ENCODE measurements at regions not wholly inside any gene's neighbourhood (a gene's known extent, or its start where the extent isn't known, plus 50 kb on each side); places are given as distances from the start of the nearest gene placed in this dataset.

DNA sequence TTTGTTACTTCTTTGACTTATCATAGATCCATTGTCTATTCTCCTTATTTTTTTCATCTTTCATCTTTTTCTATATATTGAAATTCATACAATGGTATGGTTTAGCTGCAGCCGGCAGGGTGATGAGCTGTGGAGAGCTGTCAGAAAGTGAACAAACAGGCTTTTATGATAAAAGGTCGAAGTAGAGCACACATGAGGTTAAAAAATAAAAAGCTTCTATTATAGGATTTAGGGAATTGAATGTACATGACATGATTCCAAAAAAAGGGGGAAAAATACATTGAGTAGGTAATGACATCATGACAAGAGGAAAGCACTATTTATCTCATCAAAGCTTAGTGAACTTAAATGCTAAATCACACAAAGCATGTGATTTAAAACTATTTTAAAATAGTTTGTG, 884.8 kb downstream of the METTL15 start:
- TF ChIP-seq, protein P1, sequence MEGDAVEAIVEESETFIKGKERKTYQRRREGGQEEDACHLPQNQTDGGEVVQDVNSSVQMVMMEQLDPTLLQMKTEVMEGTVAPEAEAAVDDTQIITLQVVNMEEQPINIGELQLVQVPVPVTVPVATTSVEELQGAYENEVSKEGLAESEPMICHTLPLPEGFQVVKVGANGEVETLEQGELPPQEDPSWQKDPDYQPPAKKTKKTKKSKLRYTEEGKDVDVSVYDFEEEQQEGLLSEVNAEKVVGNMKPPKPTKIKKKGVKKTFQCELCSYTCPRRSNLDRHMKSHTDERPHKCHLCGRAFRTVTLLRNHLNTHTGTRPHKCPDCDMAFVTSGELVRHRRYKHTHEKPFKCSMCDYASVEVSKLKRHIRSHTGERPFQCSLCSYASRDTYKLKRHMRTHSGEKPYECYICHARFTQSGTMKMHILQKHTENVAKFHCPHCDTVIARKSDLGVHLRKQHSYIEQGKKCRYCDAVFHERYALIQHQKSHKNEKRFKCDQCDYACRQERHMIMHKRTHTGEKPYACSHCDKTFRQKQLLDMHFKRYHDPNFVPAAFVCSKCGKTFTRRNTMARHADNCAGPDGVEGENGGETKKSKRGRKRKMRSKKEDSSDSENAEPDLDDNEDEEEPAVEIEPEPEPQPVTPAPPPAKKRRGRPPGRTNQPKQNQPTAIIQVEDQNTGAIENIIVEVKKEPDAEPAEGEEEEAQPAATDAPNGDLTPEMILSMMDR (IDR thresholded peaks at IDR 0.05): no peak
- H3K27ac Mint-ChIP-seq: no peak overlapping the region
- ChIA-PET CTCF (no interaction called here), POLR2A (no interaction called here)
- DNase-seq: no peak
- H3K9me3 Mint-ChIP-seq: no peaks in the 10 kb centered on the region
- no peaks in the 10 kb centered on the region for H3K4me1 Mint-ChIP-seq
- H3K4me3 Mint-ChIP-seq: no peak overlapping the region
- H3K36me3 Mint-ChIP-seq (ENCODE audit: low read depth): no peaks in the 10 kb centered on the region
- intact Hi-C loops (cut with micrococcal nuclease): loop anchor here (1.0 kb wide), 1 partner anchor 9 kb away; no protein-coding TSS in a partner anchor
- ATAC-seq (ENCODE audit: low read depth): no peak
- H3K27me3 Mint-ChIP-seq: no peaks in the 10 kb centered on the region

DNA sequence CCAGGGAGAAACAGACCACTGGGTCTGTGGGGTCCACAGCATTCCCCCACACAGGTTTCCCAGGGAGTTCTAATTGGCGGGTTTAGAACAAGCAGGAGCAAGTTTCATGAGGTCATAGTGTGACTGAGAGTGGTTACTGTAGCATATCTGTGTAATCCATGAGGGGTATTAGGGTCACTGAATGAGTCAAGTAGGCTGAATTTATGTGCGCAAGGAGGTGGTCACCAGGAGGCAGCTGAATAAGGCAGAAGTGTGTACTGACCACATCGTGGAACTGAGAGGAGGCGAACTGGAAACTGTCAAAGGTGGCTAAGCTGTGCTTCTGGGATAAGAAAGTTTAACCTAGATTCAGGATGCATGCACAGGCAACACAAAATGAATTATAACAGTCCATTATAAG, 876.0 kb downstream of the METTL15 start:
- ChIA-PET CTCF (no interaction called here), POLR2A (no interaction called here)
- Mint-ChIP-seq H3K27me3 (no peaks in the 10 kb centered on the region), H3K36me3 (ENCODE audit: low read depth) (no peaks in the 10 kb centered on the region), H3K4me3 (no peak overlapping the region), H3K4me1 (no peaks in the 10 kb centered on the region), H3K9me3 (peaks cover 6% of the 10 kb centered on the region), H3K27ac (no peak overlapping the region)
- ATAC-seq (ENCODE audit: low read depth) (no peak), DNase-seq (no peak)
- intact Hi-C loops (cut with micrococcal nuclease): loop anchor here (1.0 kb wide), 1 partner anchor 8 kb away; no protein-coding TSS in a partner anchor
- TF ChIP-seq, protein P1 (IDR thresholded peaks at IDR 0.05): no peak

DNA sequence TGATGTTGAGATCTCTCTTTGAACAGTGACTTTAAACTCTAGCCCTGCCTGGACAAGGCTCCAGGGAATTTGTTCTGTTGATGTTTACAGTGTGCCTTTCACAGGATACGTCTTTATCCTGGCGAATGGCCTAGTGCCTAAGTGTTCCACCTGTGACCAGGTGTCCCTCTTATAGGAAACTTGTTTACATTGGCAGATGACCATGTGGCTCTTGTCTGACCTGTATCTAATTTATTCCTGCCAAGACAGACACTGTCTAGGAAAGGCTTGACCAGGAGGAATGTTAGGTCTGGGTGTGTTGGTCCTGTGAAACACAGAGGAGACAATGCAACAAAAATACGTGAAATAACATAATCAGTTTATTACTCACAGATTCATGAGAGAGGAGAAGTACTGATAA, 875.6 kb downstream of the METTL15 start:
- ChIA-PET POLR2A (no interaction called here), CTCF (no interaction called here)
- intact Hi-C loops (cut with micrococcal nuclease): loop anchor here (1.0 kb wide), 2 partner anchors 9 to 48 kb away; no protein-coding TSS in a partner anchor
- Mint-ChIP-seq H3K36me3 (ENCODE audit: low read depth) (no peaks in the 10 kb centered on the region), H3K9me3 (peaks cover 6% of the 10 kb centered on the region), H3K4me1 (no peaks in the 10 kb centered on the region), H3K4me3 (no peak overlapping the region), H3K27me3 (no peaks in the 10 kb centered on the region), H3K27ac (no peak overlapping the region)
- DNase-seq (no peak), ATAC-seq (ENCODE audit: low read depth) (no peak)
- TF ChIP-seq, protein P1 (IDR thresholded peaks at IDR 0.05): no peak

DNA sequence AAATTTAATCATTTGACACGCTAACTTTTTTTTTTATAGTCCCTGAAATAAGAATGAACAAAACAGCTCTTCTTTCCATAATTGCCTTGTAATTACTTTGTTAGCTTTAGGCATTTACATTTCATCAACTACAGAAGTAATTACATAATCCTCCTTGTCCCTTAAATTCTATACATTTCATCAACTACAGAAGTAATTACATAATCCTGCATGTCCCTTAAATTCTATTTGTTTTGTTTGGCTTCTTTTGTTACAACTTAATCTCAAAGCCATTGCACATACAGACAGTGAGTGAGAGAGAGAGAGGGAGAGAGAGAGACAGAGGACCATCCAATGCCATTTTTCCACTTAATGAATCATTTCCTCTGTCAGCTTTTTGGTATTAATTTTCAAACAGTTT, 873.2 kb downstream of the METTL15 start:
- DNase-seq: no peak
- Mint-ChIP-seq H3K36me3 (ENCODE audit: low read depth) (no peaks in the 10 kb centered on the region), H3K27ac (no peak overlapping the region), H3K4me3 (no peak overlapping the region), H3K4me1 (no peaks in the 10 kb centered on the region), H3K9me3 (peaks cover 6% of the 10 kb centered on the region), H3K27me3 (no peaks in the 10 kb centered on the region)
- TF ChIP-seq, protein P1 (IDR thresholded peaks at IDR 0.05): no peak
- no peak for ATAC-seq (ENCODE audit: low read depth)
- CTCF ChIA-PET: no interaction called here
- intact Hi-C loops (cut with micrococcal nuclease): no loop called here
- POLR2A ChIA-PET: no interaction called here

DNA sequence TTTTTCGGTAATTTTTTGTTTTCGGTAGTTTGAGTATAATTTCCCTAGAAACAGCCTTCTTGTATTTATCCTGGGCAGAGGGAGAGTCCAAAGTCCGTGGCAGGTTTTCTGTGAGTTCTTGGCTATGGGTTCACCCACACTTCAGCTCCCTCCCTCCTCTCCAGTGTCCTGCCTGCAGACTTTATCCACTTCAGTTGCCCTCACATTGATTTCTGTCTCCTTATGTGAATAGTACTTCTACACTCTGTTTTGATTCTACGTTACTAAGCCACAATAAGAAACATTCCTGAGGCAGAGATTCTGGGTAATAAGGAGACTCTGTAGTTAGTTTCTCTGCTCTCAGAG, 868.6 kb downstream of the METTL15 start:
- DNase-seq: no peak
- TF ChIP-seq, protein P1 (IDR thresholded peaks at IDR 0.05): no peak
- intact Hi-C loops (cut with micrococcal nuclease): no loop called here
- no peaks in the 10 kb centered on the region for H3K36me3 Mint-ChIP-seq (ENCODE audit: low read depth)
- H3K9me3 Mint-ChIP-seq: peaks cover 8% of the 10 kb centered on the region
- H3K27me3 Mint-ChIP-seq: no peaks in the 10 kb centered on the region
- no peak overlapping the region for H3K4me3 Mint-ChIP-seq
- no peak for ATAC-seq (ENCODE audit: low read depth)
- no peak overlapping the region for H3K27ac Mint-ChIP-seq
- ChIA-PET CTCF (no interaction called here), POLR2A (no interaction called here)
- no peaks in the 10 kb centered on the region for H3K4me1 Mint-ChIP-seq
